ENCODE measurements at regions not wholly inside any gene's neighbourhood (a gene's known extent, or its start where the extent isn't known, plus 50 kb on each side); places are given as distances from the start of the nearest gene placed in this dataset.

DNA sequence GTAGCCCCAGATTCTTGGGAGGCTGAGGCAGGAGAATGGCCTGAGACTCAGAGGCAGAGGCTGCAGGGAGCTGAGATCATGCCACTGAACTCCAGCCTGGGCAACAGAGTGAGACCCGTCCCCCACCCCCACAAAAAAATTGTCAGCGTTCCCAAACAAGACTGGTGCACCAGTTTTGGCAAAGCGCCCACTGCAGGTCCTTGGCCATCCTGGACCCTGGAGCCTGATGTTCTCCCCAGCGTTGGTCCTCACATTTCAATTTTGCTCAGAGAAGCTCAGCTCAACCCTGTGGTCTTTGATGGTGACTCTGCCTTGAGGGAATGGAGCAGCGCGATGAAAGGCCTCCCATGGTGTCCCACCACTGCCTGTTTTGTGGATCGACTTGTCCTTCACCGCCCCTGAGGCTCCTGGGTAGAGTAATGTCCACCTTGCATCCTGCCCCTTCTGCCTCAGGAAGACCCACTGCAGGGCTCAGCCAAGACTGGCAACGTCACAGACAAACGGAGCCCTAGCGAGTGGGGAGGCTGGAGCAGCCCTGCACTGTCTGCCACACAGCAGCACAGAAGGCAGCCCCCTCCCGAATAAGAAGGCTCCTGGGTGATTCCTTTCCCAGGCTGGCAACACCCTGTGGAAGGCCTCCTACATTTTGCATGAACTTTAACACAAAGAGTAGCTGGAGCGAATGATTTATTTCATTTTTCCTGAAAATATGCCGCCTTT, 410.9 kb downstream of the TCERG1L start:
- Histone ChIP-seq H3K9me3 (ENCODE audit: low read length) (no peaks in the 10 kb centered on the region), H3K79me2 (ENCODE audit: insufficient read depth, low read length) (no peaks in the 10 kb centered on the region), H3K4me3 (ENCODE audit: low read depth, low read length, poor library complexity, severe bottlenecking) (no peak overlapping the region), H3K36me3 (ENCODE audit: insufficient read depth, low read length) (no peaks in the 10 kb centered on the region), H2AFZ (ENCODE audit: low read length) (no peak overlapping the region), H3F3A (ENCODE audit: insufficient read depth, low read length) (no peaks in the 10 kb centered on the region), H3K4me2 (ENCODE audit: low read length) (no peak overlapping the region), H3K9me2 (ENCODE audit: low read depth, low read length) (no peaks in the 10 kb centered on the region), H3K4me1 (ENCODE audit: insufficient read depth, low read length, severe bottlenecking) (no peaks in the 10 kb centered on the region), H4K20me1 (ENCODE audit: insufficient read depth, low read length) (no peaks in the 10 kb centered on the region), H3K27me3 (ENCODE audit: insufficient read depth, low read length) (no peaks in the 10 kb centered on the region), H3K9ac (ENCODE audit: low read length) (no peak overlapping the region), H3K27ac (ENCODE audit: low read depth, low read length, poor library complexity, severe bottlenecking) (no peak overlapping the region)
- TF ChIP-seq EZH2 (IDR thresholded peaks at IDR 0.05; ENCODE audit: borderline replicate concordance, low read length), result no peak
- TF ChIP-seq, protein P1, sequence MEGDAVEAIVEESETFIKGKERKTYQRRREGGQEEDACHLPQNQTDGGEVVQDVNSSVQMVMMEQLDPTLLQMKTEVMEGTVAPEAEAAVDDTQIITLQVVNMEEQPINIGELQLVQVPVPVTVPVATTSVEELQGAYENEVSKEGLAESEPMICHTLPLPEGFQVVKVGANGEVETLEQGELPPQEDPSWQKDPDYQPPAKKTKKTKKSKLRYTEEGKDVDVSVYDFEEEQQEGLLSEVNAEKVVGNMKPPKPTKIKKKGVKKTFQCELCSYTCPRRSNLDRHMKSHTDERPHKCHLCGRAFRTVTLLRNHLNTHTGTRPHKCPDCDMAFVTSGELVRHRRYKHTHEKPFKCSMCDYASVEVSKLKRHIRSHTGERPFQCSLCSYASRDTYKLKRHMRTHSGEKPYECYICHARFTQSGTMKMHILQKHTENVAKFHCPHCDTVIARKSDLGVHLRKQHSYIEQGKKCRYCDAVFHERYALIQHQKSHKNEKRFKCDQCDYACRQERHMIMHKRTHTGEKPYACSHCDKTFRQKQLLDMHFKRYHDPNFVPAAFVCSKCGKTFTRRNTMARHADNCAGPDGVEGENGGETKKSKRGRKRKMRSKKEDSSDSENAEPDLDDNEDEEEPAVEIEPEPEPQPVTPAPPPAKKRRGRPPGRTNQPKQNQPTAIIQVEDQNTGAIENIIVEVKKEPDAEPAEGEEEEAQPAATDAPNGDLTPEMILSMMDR (IDR thresholded peaks at IDR 0.05; ENCODE audit: low read length), result no peak

DNA sequence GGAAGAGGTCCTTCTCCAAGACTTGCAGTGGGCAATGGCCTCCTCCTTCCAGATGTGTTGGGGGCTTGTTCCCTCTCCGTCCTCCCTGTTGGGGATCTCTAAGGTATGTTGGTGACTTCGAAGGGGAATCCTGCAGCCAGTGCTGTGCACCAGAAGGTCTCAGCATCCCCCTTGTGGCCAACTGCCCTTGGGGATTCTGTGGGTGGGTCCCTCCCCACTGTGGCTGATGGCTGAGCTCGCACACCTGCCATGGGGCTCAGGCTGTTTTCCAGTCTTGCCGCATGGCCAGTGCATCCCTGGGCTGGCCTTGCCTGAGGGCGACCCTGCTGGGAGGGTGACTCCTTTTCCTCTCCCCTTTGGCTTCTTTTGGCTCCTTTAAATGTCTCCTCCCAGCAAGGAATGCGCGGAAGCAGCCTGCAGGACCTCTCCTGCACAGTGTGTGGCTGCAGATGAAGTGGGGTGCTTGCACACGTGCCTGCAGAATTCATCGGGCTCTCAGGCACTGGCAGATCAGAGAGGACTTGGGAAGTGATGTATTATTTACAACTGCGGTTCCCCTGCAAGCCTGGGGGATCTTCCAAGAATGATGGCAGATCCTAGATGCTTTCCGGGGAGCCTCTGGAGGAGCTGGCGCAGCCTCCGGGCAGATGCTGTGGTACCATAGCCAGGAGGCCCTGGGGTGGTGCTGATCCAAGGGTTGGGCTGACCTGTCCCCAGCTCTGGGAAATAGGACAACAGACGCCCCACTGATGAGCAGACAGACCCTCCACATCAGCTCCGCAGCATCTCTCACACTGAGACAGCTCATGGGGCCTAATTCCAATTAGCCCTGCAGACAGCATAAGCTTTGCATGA, 410.0 kb downstream of the TCERG1L start:
- Histone ChIP-seq H4K20me1 (ENCODE audit: insufficient read depth, low read length) (no peaks in the 10 kb centered on the region), H2AFZ (ENCODE audit: low read length) (no peak overlapping the region), H3K36me3 (ENCODE audit: insufficient read depth, low read length) (no peaks in the 10 kb centered on the region), H3K9me3 (ENCODE audit: low read length) (no peaks in the 10 kb centered on the region), H3K4me2 (ENCODE audit: low read length) (no peak overlapping the region), H3K9me2 (ENCODE audit: low read depth, low read length) (no peaks in the 10 kb centered on the region), H3K4me1 (ENCODE audit: insufficient read depth, low read length, severe bottlenecking) (no peaks in the 10 kb centered on the region), H3K79me2 (ENCODE audit: insufficient read depth, low read length) (no peaks in the 10 kb centered on the region), H3K27ac (ENCODE audit: low read depth, low read length, poor library complexity, severe bottlenecking) (no peak overlapping the region), H3F3A (ENCODE audit: insufficient read depth, low read length) (no peaks in the 10 kb centered on the region), H3K9ac (ENCODE audit: low read length) (no peak overlapping the region), H3K27me3 (ENCODE audit: insufficient read depth, low read length) (no peaks in the 10 kb centered on the region), H3K4me3 (ENCODE audit: low read depth, low read length, poor library complexity, severe bottlenecking) (no peak overlapping the region)
- TF ChIP-seq, protein P1 (IDR thresholded peaks at IDR 0.05; ENCODE audit: low read length), result no peak

DNA sequence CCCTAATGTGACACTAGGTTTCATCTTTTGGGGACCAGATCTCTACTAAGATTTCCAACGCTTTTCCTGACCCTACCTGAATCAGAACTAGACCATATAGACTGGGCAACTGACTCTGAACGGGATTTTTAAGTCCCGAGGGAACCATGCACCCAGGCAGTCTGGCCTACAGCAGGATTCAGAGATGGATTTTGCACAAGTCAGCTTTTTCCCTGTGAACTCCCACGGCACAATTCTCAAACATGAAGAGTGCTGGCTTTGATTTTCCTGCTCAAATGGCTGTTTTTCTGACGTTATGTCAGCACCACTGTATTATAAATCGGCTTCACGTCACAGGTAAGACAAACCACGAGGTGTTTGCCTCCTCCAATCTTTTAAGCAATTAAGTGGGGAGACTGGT, 409.1 kb downstream of the TCERG1L start:
- Histone ChIP-seq H3K9ac (ENCODE audit: low read length) (no peak overlapping the region), H3K4me1 (ENCODE audit: insufficient read depth, low read length, severe bottlenecking) (no peaks in the 10 kb centered on the region), H3K4me2 (ENCODE audit: low read length) (no peak overlapping the region), H3K79me2 (ENCODE audit: insufficient read depth, low read length) (no peaks in the 10 kb centered on the region), H4K20me1 (ENCODE audit: insufficient read depth, low read length) (no peaks in the 10 kb centered on the region), H3K36me3 (ENCODE audit: insufficient read depth, low read length) (no peaks in the 10 kb centered on the region), H3K27me3 (ENCODE audit: insufficient read depth, low read length) (no peaks in the 10 kb centered on the region), H3K27ac (ENCODE audit: low read depth, low read length, poor library complexity, severe bottlenecking) (no peak overlapping the region), H3K9me2 (ENCODE audit: low read depth, low read length) (no peaks in the 10 kb centered on the region), H3K4me3 (ENCODE audit: low read depth, low read length, poor library complexity, severe bottlenecking) (no peak overlapping the region), H3K9me3 (ENCODE audit: low read length) (no peaks in the 10 kb centered on the region), H3F3A (ENCODE audit: insufficient read depth, low read length) (no peaks in the 10 kb centered on the region), H2AFZ (ENCODE audit: low read length) (no peak overlapping the region)
- TF ChIP-seq, protein P1 (IDR thresholded peaks at IDR 0.05; ENCODE audit: low read length), result no peak
- TF ChIP-seq EZH2 (IDR thresholded peaks at IDR 0.05; ENCODE audit: borderline replicate concordance, low read length), result no peak
